ENCODE measurements at regions not wholly inside any gene's neighbourhood (a gene's known extent, or its start where the extent isn't known, plus 50 kb on each side); places are given as distances from the start of the nearest gene placed in this dataset.

- DNase-seq = peak; percentile 27
These were observed 1194.6 kb downstream of the SORCS1 start for GRCh38 chr10:105969884-105970377.

GRCh38 chr10:105968666-105969065 is 1195.8 kb downstream of the SORCS1 start:
- no peak for DNase-seq

GRCh38 chr10:105967256-105967655 is 1197.2 kb downstream of the SORCS1 start:
- DNase-seq = peak; percentile 83

- DNase-seq = no peak
These were observed 1199.4 kb downstream of the SORCS1 start for GRCh38 chr10:105965141-105965540.

GRCh38 chr10:105964009-105964408 is 1200.5 kb downstream of the SORCS1 start:
- peak; percentile 2 for DNase-seq

GRCh38 chr10:105963334-105963884 is 1201.1 kb downstream of the SORCS1 start:
- DNase-seq = peak; percentile 82

GRCh38 chr10:105956550-105956949 is 1208.0 kb downstream of the SORCS1 start:
- DNase-seq = no peak

- peak; percentile 5 for DNase-seq
These were observed 1210.6 kb downstream of the SORCS1 start for GRCh38 chr10:105953861-105954260.

GRCh38 chr10:105953056-105953455 is 1211.5 kb downstream of the SORCS1 start:
- no peak for DNase-seq

GRCh38 chr10:105952153-105952552 is 1212.4 kb downstream of the SORCS1 start:
- DNase-seq = peak; percentile 74

- DNase-seq = peak; percentile 68
These were observed 1214.1 kb downstream of the SORCS1 start for GRCh38 chr10:105950410-105950809.

GRCh38 chr10:105949721-105950120 is 1214.8 kb downstream of the SORCS1 start:
- DNase-seq = no peak

- peak; percentile 3 for DNase-seq
These were observed 1239.3 kb downstream of the SORCS1 start for GRCh38 chr10:105925045-105925785.

GRCh38 chr10:105921348-105921747 is 1243.2 kb downstream of the SORCS1 start:
- no peak for DNase-seq

- no peak for DNase-seq
These were observed 1250.1 kb downstream of the SORCS1 start for GRCh38 chr10:105914432-105914831.

- DNase-seq = no peak
These were observed 1255.8 kb downstream of the SORCS1 start for GRCh38 chr10:105908701-105909100.

GRCh38 chr10:105885495-105885894 is 1244.4 kb downstream of the SORCS3 start:
- no peak for DNase-seq

- no peak for DNase-seq
These were observed 1238.3 kb downstream of the SORCS3 start for GRCh38 chr10:105879401-105879800.

- no peak for DNase-seq
These were observed 1234.0 kb downstream of the SORCS3 start for GRCh38 chr10:105875050-105875449.

- no peak for DNase-seq
These were observed 1231.6 kb downstream of the SORCS3 start for GRCh38 chr10:105872665-105873064.

- no peak for DNase-seq
These were observed 1227.8 kb downstream of the SORCS3 start for GRCh38 chr10:105868935-105869334.

GRCh38 chr10:105864854-105865253 is 1223.8 kb downstream of the SORCS3 start:
- no peak for DNase-seq

GRCh38 chr10:105857268-105858264 is 1216.5 kb downstream of the SORCS3 start:
- peak; percentile 0 for DNase-seq
